Ectodermal cell (in vitro differentiated cells): ENCODE measurements at regions not wholly inside any gene's neighbourhood (a gene's known extent, or its start where the extent isn't known, plus 50 kb on each side); places are given as distances from the start of the nearest gene placed in this dataset.
A peak's percentile ranks its signal among the peaks of the same experiment; 100 is the strongest.
"Not testable (repeated sequence)": the region's sequence is repeated elsewhere in the genome, so short reads cannot be mapped to it uniquely, and the experiment has no call there.

Experiments
- H3K27ac ChIP-seq: 2 replicates; pipeline ENCODE4 v1.7.0; 2013; ENCODE audit warnings: mild to moderate bottlenecking, low read depth, low read length; ENCODE audit not compliant: insufficient read depth, poor library complexity, severe bottlenecking
- H3K27me3 ChIP-seq: 2 replicates; pipeline ENCODE4 v1.7.0; 2013; ENCODE audit warnings: mild to moderate bottlenecking, low read length; ENCODE audit not compliant: insufficient read depth, control insufficient read depth, poor library complexity, severe bottlenecking
- H3K36me3 ChIP-seq: one replicate; pipeline ENCODE4 v1.7.0; 2013; ENCODE audit warnings: low read length; ENCODE audit not compliant: control insufficient read depth, insufficient read depth
- H3K4me1 ChIP-seq: one replicate; pipeline ENCODE4 v1.7.0; 2013; ENCODE audit warnings: low read length; ENCODE audit not compliant: control insufficient read depth, insufficient read depth
- H3K4me3 ChIP-seq: 2 replicates; pipeline ENCODE4 v1.7.0; 2013; ENCODE audit warnings: low read depth, low read length, control low read depth; ENCODE audit not compliant: insufficient read depth
- H3K9me3 ChIP-seq: 2 replicates; pipeline ENCODE4 v1.7.0; 2013; ENCODE audit warnings: mild to moderate bottlenecking, low read length, moderate library complexity; ENCODE audit not compliant: control insufficient read depth
- WGBS, 2 experiments: methylation state at CpG; one replicate each; pipeline ENCODE4 v1.1.7; 2013; ENCODE audit warnings: missing lambda C conversion rate in 2 of 2; 5-methylcytosine and 5-hydroxymethylcytosine counted together

DNA sequence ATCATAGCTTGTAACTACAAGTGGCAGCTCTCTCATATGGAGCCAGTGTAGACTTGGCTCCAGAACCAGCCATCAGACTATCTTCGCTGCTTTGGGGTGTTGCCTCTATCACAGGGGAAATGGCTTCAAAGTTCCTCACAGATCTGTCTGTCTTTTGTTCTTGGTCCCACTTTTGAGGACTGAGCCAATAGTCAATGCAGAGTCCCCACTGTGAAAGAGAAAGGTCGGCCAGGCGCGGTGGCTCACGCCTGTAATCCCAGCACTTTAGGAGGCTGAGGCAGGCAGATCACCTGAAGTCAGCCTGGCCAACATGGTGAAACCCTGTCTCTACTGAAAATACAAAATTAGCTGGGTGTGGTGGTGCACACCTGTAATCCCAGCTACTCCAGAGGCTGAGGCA lies 86.9 kb upstream of the FZD7 start:
- not testable (repeated sequence) for H3K4me3 ChIP-seq
- 49 to 53% methylated on average over 5 of the region's 5 CpGs for WGBS, 2 experiments

DNA sequence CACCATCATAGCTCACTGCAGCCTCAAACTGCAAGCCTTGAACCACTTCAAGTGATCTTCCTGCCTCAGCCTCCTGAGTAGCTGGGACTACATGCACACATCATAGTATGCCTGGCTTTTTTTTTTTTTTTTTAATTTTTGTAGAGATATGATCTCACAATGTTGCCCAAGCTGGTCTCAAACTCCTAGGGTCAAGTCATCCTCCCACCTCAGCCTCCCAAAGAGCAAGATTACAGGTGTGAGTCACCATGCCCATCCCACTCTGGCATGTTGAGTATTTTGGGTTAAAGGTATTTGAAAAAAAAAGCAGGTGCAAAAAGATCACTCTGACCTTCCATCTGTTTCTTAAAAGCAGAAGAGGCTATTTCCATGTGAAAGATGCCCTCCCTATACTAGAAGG lies 86.4 kb upstream of the FZD7 start:
- H3K9me3 ChIP-seq, result no peaks in the 10 kb centered on the region
- H3K4me3 ChIP-seq, result no peak overlapping the region

More for the DNA sequence above, 86.9 kb upstream of the FZD7 start:
- not testable (repeated sequence) for H3K27me3 ChIP-seq, H3K27ac ChIP-seq, H3K9me3 ChIP-seq, H3K36me3 ChIP-seq
- H3K4me1 ChIP-seq, result peaks cover 14% of the 10 kb centered on the region

DNA sequence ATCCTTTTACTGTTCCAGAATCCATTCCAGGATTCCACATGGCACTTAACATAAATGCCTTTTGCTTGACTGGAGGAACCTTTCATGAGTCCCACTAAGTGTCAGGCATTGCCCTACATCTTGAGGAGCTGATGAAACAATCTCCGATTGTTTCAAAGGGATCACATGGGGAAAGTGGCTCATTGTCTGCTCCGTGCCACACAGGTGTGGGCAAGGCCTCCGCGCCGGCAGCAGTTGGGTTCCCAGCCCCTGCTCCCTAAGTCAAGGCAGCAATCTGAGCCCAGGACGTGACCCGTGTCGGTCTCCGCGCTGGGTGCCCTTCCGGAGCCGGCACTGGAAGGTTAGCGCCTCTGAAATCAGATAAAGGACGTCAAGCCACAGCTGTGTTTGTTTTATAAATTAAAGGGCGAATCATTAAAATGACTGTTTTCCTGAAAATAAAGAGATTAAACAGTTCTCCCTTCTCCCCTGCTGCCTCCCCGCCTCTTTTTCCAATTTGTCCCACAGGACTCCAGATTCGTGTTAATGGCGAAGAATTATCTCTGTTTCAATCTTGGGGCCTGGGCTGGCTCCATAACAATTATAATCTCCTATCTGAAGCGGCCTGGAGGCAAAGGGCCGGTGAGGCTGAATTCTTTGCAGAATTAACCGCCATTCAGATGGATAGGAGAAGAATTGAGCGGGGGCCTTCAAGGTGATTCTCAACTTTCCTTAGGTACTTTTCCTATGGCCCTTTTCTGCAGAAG lies 84.3 kb upstream of the FZD7 start:
- peak overlapping the region; percentile 8 for H3K27ac ChIP-seq

More for the DNA sequence above, 86.4 kb upstream of the FZD7 start:
- H3K27ac ChIP-seq, result no peak overlapping the region
- H3K4me1 ChIP-seq, result peaks cover 19% of the 10 kb centered on the region
- H3K27me3 ChIP-seq, result no peaks in the 10 kb centered on the region
- no peaks in the 10 kb centered on the region for H3K36me3 ChIP-seq

DNA sequence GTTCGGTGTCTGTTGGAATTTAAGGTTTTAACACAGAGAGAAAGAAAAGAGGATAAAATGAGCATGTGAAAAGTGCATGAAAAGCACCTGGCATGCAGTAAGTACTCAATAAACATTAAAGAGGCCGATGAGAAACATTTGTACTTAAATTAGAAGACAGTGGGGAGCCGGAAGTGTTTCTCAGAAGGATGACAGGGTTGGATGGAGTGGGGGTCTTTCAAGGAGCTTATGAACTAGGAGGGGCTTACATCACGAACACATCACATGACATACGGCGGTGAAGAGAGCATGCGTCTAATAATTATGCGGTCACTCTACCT lies 83.8 kb upstream of the FZD7 start:
- Histone ChIP-seq H3K4me3 (no peak overlapping the region), H3K27me3 (no peaks in the 10 kb centered on the region)
- WGBS, 2 experiments, result 70 to 76% methylated on average over 8 of the region's 8 CpGs

More for the DNA sequence above, 84.3 kb upstream of the FZD7 start:
- Histone ChIP-seq H3K4me3 (no peak overlapping the region), H3K27me3 (no peaks in the 10 kb centered on the region), H3K4me1 (peaks cover 31% of the 10 kb centered on the region), H3K36me3 (no peaks in the 10 kb centered on the region), H3K9me3 (no peaks in the 10 kb centered on the region)
- WGBS, 2 experiments, result 13 to 21% methylated on average over 22 of the region's 22 CpGs

DNA sequence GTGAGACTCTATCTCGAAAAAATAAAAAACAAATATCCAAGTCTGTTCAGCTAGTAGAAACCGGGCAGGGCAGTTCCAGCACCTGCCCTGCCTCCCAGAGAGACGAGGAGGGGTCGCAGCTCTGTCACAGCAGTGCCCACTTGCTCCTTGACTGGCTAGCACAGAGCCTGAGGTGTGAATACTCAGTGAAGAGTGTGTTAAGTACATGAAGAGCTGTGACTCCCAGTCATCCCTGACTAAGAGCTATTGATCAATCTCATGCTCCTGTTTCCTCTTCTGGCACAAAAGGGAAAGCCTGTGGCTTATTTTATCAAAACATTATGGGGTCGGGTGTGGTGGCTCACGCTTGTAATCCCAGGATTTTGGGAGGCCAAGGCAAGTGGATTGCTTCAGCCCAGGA lies 83.0 kb upstream of the FZD7 start:
- Histone ChIP-seq H3K36me3 (no peaks in the 10 kb centered on the region), H3K9me3 (no peaks in the 10 kb centered on the region), H3K4me1 (peaks cover 31% of the 10 kb centered on the region), H3K27me3 (no peaks in the 10 kb centered on the region), H3K4me3 (no peak overlapping the region), H3K27ac (no peak overlapping the region)
- WGBS, 2 experiments, result 91 to 95% methylated on average over 6 of the region's 6 CpGs

More for the DNA sequence above, 83.8 kb upstream of the FZD7 start:
- Histone ChIP-seq H3K4me1 (peaks cover 31% of the 10 kb centered on the region), H3K36me3 (no peaks in the 10 kb centered on the region), H3K27ac (peak overlapping the region; percentile 8), H3K9me3 (no peaks in the 10 kb centered on the region)

DNA sequence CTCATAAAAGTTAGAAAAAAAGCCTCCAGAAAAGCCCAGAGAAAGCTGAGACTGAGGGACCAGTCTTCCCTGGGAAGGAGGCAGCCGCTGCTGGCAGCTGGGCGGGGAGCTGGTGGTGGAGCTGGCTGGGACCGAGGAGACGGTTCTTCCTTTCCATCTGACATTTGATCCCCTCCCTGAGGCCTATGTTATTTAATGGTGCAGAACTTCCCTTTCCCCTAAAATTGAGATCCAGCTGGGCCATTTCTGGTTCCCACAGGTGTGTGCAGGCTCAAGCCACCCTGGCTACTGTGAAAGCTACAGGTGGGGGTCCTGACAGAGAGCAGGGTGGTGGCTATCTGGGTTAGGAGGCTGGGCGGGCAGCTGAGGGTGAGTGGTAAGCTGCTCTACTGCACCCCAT lies 81.5 kb upstream of the FZD7 start:
- H3K9me3 ChIP-seq, result no peaks in the 10 kb centered on the region
- no peak overlapping the region for H3K4me3 ChIP-seq
- no peaks in the 10 kb centered on the region for H3K27me3 ChIP-seq
- H3K27ac ChIP-seq, result no peak overlapping the region
- peaks cover 34% of the 10 kb centered on the region for H3K4me1 ChIP-seq
- WGBS, 2 experiments, result 29 to 31% methylated on average over 5 of the region's 5 CpGs
- no peaks in the 10 kb centered on the region for H3K36me3 ChIP-seq

DNA sequence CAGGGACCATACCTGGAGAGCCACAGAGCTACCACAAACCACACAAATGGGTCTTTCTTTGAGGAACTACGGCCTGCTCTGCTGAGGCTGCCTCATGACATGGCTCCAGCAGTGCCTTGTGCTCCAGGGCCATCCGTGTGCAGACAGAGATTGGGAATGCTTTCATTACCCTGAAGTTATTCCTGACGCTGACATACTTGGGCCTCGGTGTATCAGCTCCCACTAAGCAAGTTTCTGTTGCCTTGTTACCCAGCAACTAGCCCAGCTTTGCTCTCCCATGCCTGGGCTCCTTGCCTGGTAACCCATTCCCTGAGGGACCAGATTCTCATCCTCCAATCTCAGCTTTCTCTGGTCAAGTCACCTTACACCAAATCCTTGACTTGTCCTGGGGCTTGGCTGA lies 80.3 kb upstream of the FZD7 start:
- H3K27me3 ChIP-seq, result no peaks in the 10 kb centered on the region
- WGBS, 2 experiments, result 87 to 89% methylated on average over 4 of the region's 4 CpGs
- H3K9me3 ChIP-seq, result no peaks in the 10 kb centered on the region
- H3K4me3 ChIP-seq, result no peak overlapping the region
- peaks cover 34% of the 10 kb centered on the region for H3K4me1 ChIP-seq
- no peaks in the 10 kb centered on the region for H3K36me3 ChIP-seq
- no peak overlapping the region for H3K27ac ChIP-seq

DNA sequence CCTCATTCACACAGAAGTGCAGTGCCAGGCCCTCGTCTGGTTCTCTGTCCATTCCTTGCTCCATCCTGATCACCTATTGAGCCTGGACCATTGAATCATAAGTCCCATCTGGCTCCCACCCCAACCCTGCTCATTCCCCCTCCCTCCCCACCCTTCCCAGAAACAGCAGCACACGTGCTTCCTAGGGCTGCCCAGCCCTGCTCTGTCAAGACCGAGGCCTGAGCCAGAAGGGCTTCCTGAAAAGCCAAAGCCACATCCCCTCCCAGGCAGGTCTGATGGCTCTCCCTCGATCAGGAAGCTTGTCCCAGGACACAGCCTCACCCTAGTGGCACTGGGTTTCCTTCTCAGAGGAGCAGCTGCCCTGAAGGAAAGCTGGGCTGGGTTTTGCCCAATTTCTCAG lies 79.8 kb upstream of the FZD7 start:
- no peaks in the 10 kb centered on the region for H3K27me3 ChIP-seq
- H3K27ac ChIP-seq, result no peak overlapping the region
- H3K9me3 ChIP-seq, result no peaks in the 10 kb centered on the region
- H3K36me3 ChIP-seq, result no peaks in the 10 kb centered on the region
- WGBS, 2 experiments, result 89 to 90% methylated on average over 4 of the region's 4 CpGs
- peaks cover 34% of the 10 kb centered on the region for H3K4me1 ChIP-seq
- H3K4me3 ChIP-seq, result no peak overlapping the region

DNA sequence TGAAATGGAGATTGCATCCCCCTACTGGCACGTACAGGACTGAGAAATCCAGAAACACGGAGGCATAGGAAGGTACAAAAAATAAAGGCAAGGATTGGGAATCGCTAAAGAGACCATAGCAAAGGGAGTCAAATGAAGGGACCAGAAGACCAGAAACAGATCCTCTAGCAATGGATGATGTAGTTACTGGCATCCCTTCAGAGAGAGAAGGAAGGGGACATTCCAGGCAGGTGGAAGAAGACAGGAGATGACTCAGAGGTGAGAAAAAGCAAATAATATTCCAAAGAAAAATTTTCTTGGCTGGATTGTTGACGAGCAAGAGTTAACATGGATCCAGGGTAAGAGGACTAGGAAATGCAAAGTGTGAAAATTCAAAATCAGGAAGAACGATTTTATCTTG lies 78.4 kb upstream of the FZD7 start:
- Histone ChIP-seq H3K27ac (no peak overlapping the region), H3K36me3 (no peaks in the 10 kb centered on the region), H3K9me3 (no peaks in the 10 kb centered on the region), H3K4me3 (no peak overlapping the region), H3K4me1 (peaks cover 21% of the 10 kb centered on the region), H3K27me3 (no peaks in the 10 kb centered on the region)
- WGBS, 2 experiments, result 92 to 94% methylated on average over 5 of the region's 5 CpGs

DNA sequence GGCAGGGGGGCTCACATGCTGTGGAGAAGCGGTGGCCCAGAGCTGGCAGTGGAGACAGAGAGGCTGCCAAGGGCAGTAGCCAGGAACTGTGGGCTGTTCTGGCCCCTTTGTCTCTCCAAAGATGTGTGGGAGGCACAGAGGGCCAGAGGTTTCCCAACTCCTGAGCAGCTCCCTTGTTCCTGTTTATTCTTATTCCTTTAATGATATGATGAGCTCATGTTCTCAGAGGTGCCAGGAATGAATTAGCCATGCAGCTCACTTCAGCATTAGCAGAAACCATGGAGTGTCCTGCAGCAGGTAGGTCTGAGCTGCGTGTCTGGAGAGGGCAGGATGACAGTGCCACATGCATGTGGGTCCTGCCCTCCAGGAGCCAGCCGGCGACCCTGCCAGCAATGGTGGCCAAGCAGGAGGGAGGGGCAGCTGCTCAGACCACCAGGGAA lies 77.9 kb upstream of the FZD7 start:
- H3K36me3 ChIP-seq, result no peaks in the 10 kb centered on the region
- no peak overlapping the region for H3K4me3 ChIP-seq
- no peaks in the 10 kb centered on the region for H3K27me3 ChIP-seq
- no peak overlapping the region for H3K27ac ChIP-seq
- peaks cover 20% of the 10 kb centered on the region for H3K4me1 ChIP-seq
- no peaks in the 10 kb centered on the region for H3K9me3 ChIP-seq
- 91 to 95% methylated on average over 4 of the region's 4 CpGs for WGBS, 2 experiments

DNA sequence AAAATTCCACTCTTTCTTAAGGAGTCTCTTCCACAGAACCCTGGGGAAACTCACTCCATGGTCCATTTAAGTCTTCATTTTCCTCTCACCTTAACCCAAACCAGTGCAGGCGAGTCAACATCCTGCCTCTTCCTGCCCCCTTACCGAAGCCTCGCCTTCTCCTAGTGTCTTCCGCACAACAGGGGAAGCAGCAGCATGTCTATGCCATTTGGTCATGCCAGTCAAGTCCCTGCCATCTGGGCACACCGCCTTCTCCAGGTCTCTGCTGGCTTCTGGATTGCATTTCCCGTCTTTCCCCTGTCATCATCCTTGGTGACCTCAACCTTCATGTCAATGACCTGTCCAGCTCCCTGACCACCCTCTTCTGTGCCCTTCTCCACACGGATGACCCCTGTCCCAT lies 77.3 kb upstream of the FZD7 start:
- Histone ChIP-seq H3K9me3 (no peaks in the 10 kb centered on the region), H3K27me3 (no peaks in the 10 kb centered on the region), H3K36me3 (no peaks in the 10 kb centered on the region), H3K4me1 (peaks cover 20% of the 10 kb centered on the region), H3K4me3 (no peak overlapping the region), H3K27ac (no peak overlapping the region)
- 93% methylated on average over 7 of the region's 7 CpGs for WGBS, 2 experiments
